HepG2 (cell line): ENCODE measurements at regions not wholly inside any gene's neighbourhood (a gene's known extent, or its start where the extent isn't known, plus 50 kb on each side); places are given as distances from the start of the nearest gene placed in this dataset.

Experiments used
- DPF2 ChIP-seq: sonication (generic); formaldehyde crosslinking; IDR thresholded peaks from 2 replicates; pipeline ENCODE4 v1.4.0; 2020; ENCODE audit warnings: mild to moderate bottlenecking, low read depth, missing genetic modification reagents, borderline replicate concordance
- SRY ChIP-seq: sonication (generic); formaldehyde crosslinking; IDR thresholded peaks from 2 replicates; pipeline ENCODE4 v1.8.0; 2022; ENCODE audit warnings: mild to moderate bottlenecking, missing genetic modification reagents

- TF ChIP-seq SRY (CRISPR knock-in tag) (no peak), DPF2 (CRISPR knock-in tag) (no peak)
Measured at GRCh38 chr12:97985834-97986233, 523.2 kb downstream of the RMST start.
